ENCODE measurements at regions not wholly inside any gene's neighbourhood (a gene's known extent, or its start where the extent isn't known, plus 50 kb on each side); places are given as distances from the start of the nearest gene placed in this dataset.

- no peak for TF ChIP-seq CTCF (IDR thresholded peaks at IDR 0.05)
- no peak for TF ChIP-seq POLR2A (IDR thresholded peaks at IDR 0.05)
These were observed 461.6 kb downstream of the ETS1 start for GRCh38 chr11:128125723-128126122.

Data from body of pancreas (tissue), 4 donors.